Activated T-helper 1 cell treated with anti-CD3 and anti-CD28 coated beads, Interleukin-12 subunit alpha, Interleukin-12 subunit beta, Interleukin-2, Interleukin-4 antibody, amounts not matched to agents 30 ng/mL and 10 ng/mL and 1 ng/mL, durations not matched to agents 14 hours and 24 hours and 36 hours (primary cell): ENCODE measurements at regions not wholly inside any gene's neighbourhood (a gene's known extent, or its start where the extent isn't known, plus 50 kb on each side); places are given as distances from the start of the nearest gene placed in this dataset.

Source experiments
- DNase-seq: peaks from one replicate; pipeline ENCODE4 v3.0.0; 2021; ENCODE audit warnings: low spot score
- H3K27ac Mint-ChIP-seq: one replicate; pipeline ENCODE4 v1.8.0; 2021; ENCODE audit warnings: mild to moderate bottlenecking, mixed read lengths
- H3K27me3 Mint-ChIP-seq: one replicate; pipeline ENCODE4 v1.8.0; 2022; ENCODE audit warnings: mild to moderate bottlenecking, moderate library complexity, mixed read lengths; ENCODE audit not compliant: insufficient read depth
- H3K36me3 Mint-ChIP-seq: one replicate; pipeline ENCODE4 v1.8.0; 2021; ENCODE audit warnings: low read depth, mixed read lengths
- H3K4me1 Mint-ChIP-seq: one replicate; pipeline ENCODE4 v1.8.0; 2021; ENCODE audit warnings: low read depth, mixed read lengths
- H3K4me3 Mint-ChIP-seq: one replicate; pipeline ENCODE4 v1.8.0; 2021; ENCODE audit warnings: mild to moderate bottlenecking, moderate library complexity, mixed read lengths
- H3K9me3 Mint-ChIP-seq: one replicate; pipeline ENCODE4 v1.8.0; 2021; ENCODE audit warnings: mixed read lengths
- intact Hi-C: fragments of 100-400 bp; cut with micrococcal nuclease; formaldehyde crosslinking; loops from one replicate; pipeline ENCODE4 v1.15.1; 2024

- Mint-ChIP-seq H3K9me3 (no peaks in the 10 kb centered on the region), H3K27ac (no peak overlapping the region), H3K4me3 (no peak overlapping the region), H3K4me1 (no peaks in the 10 kb centered on the region), H3K36me3 (no peaks in the 10 kb centered on the region), H3K27me3 (peaks cover 48% of the 10 kb centered on the region)
- DNase-seq: no peak
- intact Hi-C loops: loop anchor here (5.0 kb wide), 1 partner anchor 162 kb away; the partner anchor contains the start of gene TBXT
Measured at GRCh38 chr6:166004876-166005275, 162.8 kb downstream of the TBXT start.

- no peak for DNase-seq
- H3K4me3 Mint-ChIP-seq: no peak overlapping the region
- H3K9me3 Mint-ChIP-seq: no peaks in the 10 kb centered on the region
- H3K27ac Mint-ChIP-seq: no peak overlapping the region
- H3K4me1 Mint-ChIP-seq: no peaks in the 10 kb centered on the region
- intact Hi-C loops: no loop called here
- H3K27me3 Mint-ChIP-seq: peaks cover 44% of the 10 kb centered on the region
- no peaks in the 10 kb centered on the region for H3K36me3 Mint-ChIP-seq
Measured at GRCh38 chr6:166004471-166004870, 163.2 kb downstream of the TBXT start.

GRCh38 chr6:166003569-166003968 is 164.1 kb downstream of the TBXT start:
- intact Hi-C loops: no loop called here
- Mint-ChIP-seq H3K4me3 (no peak overlapping the region), H3K4me1 (no peaks in the 10 kb centered on the region), H3K9me3 (no peaks in the 10 kb centered on the region), H3K27ac (no peak overlapping the region), H3K36me3 (no peaks in the 10 kb centered on the region), H3K27me3 (peaks cover 40% of the 10 kb centered on the region)
- no peak for DNase-seq

- intact Hi-C loops: no loop called here
- Mint-ChIP-seq H3K9me3 (no peaks in the 10 kb centered on the region), H3K27ac (no peak overlapping the region), H3K4me1 (no peaks in the 10 kb centered on the region), H3K36me3 (no peaks in the 10 kb centered on the region), H3K4me3 (no peak overlapping the region), H3K27me3 (peaks cover 23% of the 10 kb centered on the region)
- DNase-seq: no peak
Measured at GRCh38 chr6:166001359-166001758, 166.3 kb downstream of the TBXT start.

- DNase-seq: no peak
- Mint-ChIP-seq H3K4me3 (no peak overlapping the region), H3K27ac (no peak overlapping the region), H3K27me3 (peaks cover 9% of the 10 kb centered on the region), H3K9me3 (no peaks in the 10 kb centered on the region), H3K36me3 (no peaks in the 10 kb centered on the region), H3K4me1 (no peaks in the 10 kb centered on the region)
- intact Hi-C loops: no loop called here
Measured at GRCh38 chr6:165999279-165999678, 168.4 kb downstream of the TBXT start.

GRCh38 chr6:165998072-165998471 is 169.6 kb downstream of the TBXT start:
- H3K36me3 Mint-ChIP-seq: no peaks in the 10 kb centered on the region
- no peak overlapping the region for H3K4me3 Mint-ChIP-seq
- intact Hi-C loops: no loop called here

GRCh38 chr6:165991341-165991740 is 176.3 kb downstream of the TBXT start:
- Mint-ChIP-seq H3K4me3 (no peak overlapping the region), H3K9me3 (no peaks in the 10 kb centered on the region)
- no peak for DNase-seq

More at GRCh38 chr6:165998072-165998471, 169.6 kb downstream of the TBXT start:
- H3K27ac Mint-ChIP-seq: no peak overlapping the region
- H3K27me3 Mint-ChIP-seq: peaks cover 7% of the 10 kb centered on the region
- no peaks in the 10 kb centered on the region for H3K9me3 Mint-ChIP-seq
- DNase-seq: no peak
- no peaks in the 10 kb centered on the region for H3K4me1 Mint-ChIP-seq

GRCh38 chr6:165990216-165990615 is 177.4 kb downstream of the TBXT start:
- no peaks in the 10 kb centered on the region for H3K36me3 Mint-ChIP-seq
- H3K4me3 Mint-ChIP-seq: no peak overlapping the region
- H3K27ac Mint-ChIP-seq: no peak overlapping the region
- no peaks in the 10 kb centered on the region for H3K9me3 Mint-ChIP-seq
- intact Hi-C loops: no loop called here
- DNase-seq: no peak
- H3K4me1 Mint-ChIP-seq: no peaks in the 10 kb centered on the region
- H3K27me3 Mint-ChIP-seq: peaks cover 30% of the 10 kb centered on the region

More at GRCh38 chr6:165991341-165991740, 176.3 kb downstream of the TBXT start:
- Mint-ChIP-seq H3K27ac (no peak overlapping the region), H3K36me3 (no peaks in the 10 kb centered on the region), H3K27me3 (peaks cover 24% of the 10 kb centered on the region), H3K4me1 (no peaks in the 10 kb centered on the region)
- intact Hi-C loops: no loop called here

GRCh38 chr6:165988757-165989456 is 178.7 kb downstream of the TBXT start:
- Mint-ChIP-seq H3K4me1 (no peaks in the 10 kb centered on the region), H3K9me3 (no peaks in the 10 kb centered on the region), H3K36me3 (no peaks in the 10 kb centered on the region), H3K27me3 (peaks cover 31% of the 10 kb centered on the region), H3K27ac (no peak overlapping the region), H3K4me3 (no peak overlapping the region)
- no peak for DNase-seq
- intact Hi-C loops: loop anchor here (5.0 kb wide), 1 partner anchor 327 kb away; the partner anchor contains the start of gene PDE10A

GRCh38 chr6:165988302-165988756 is 179.3 kb downstream of the TBXT start:
- Mint-ChIP-seq H3K9me3 (no peaks in the 10 kb centered on the region), H3K4me3 (no peak overlapping the region), H3K4me1 (no peaks in the 10 kb centered on the region), H3K27ac (no peak overlapping the region), H3K36me3 (no peaks in the 10 kb centered on the region), H3K27me3 (peaks cover 31% of the 10 kb centered on the region)
- no peak for DNase-seq
- intact Hi-C loops: loop anchor here (5.0 kb wide), 1 partner anchor 326 kb away; the partner anchor contains the start of gene PDE10A

GRCh38 chr6:165987483-165988301 is 180.0 kb downstream of the TBXT start:
- H3K9me3 Mint-ChIP-seq: no peaks in the 10 kb centered on the region
- no peaks in the 10 kb centered on the region for H3K36me3 Mint-ChIP-seq
- intact Hi-C loops: loop anchor here (5.0 kb wide), 1 partner anchor 325 kb away; the partner anchor contains the start of gene PDE10A
- no peaks in the 10 kb centered on the region for H3K4me1 Mint-ChIP-seq
- DNase-seq: no peak
- H3K27me3 Mint-ChIP-seq: peaks cover 37% of the 10 kb centered on the region
- no peak overlapping the region for H3K27ac Mint-ChIP-seq
- no peak overlapping the region for H3K4me3 Mint-ChIP-seq

GRCh38 chr6:165986914-165987482 is 180.7 kb downstream of the TBXT start:
- Mint-ChIP-seq H3K36me3 (no peaks in the 10 kb centered on the region), H3K27ac (no peak overlapping the region), H3K4me3 (no peak overlapping the region), H3K27me3 (peaks cover 38% of the 10 kb centered on the region), H3K9me3 (no peaks in the 10 kb centered on the region), H3K4me1 (no peaks in the 10 kb centered on the region)
- intact Hi-C loops: loop anchor here (5.0 kb wide), 1 partner anchor 325 kb away; the partner anchor contains the start of gene PDE10A
- DNase-seq: no peak
